ENCODE measurements at regions not wholly inside any gene's neighbourhood (a gene's known extent, or its start where the extent isn't known, plus 50 kb on each side); places are given as distances from the start of the nearest gene placed in this dataset.

DNA sequence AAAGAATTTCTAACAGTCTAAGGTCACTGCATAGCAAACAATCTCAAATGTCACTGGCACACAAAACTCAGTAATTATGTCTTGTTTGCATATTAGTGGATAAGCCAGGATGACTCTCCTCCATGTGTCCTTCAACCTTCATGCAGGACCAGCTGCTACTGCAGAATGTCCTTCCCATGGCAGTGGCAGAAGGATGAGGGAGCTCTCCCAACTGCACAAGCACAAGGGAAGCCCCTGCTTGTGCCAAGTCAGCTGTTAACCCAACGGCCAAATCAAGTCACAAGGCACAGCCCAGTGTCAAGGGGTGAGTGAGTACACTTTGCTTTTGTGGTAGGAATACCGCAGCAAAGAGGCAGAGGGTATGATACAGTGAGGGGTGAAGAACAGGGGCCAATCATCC, 59.3 kb upstream of the VWC2 start:
- no peak for TF ChIP-seq CTCF (IDR thresholded peaks at IDR 0.05)
- Histone ChIP-seq H3K27me3 (no peaks in the 10 kb centered on the region), H3K4me1 (no peaks in the 10 kb centered on the region), H3K36me3 (no peaks in the 10 kb centered on the region), H3K9me3 (no peaks in the 10 kb centered on the region), H3K27ac (no peak overlapping the region), H3K4me3 (no peak overlapping the region)
- intact Hi-C loops (cut with DNase I), result no loop called here
- no peak for DNase-seq (ENCODE audit: extremely low spot score in 2 of 2)

- H3K27ac ChIP-seq, result no peak overlapping the region
- no peaks in the 10 kb centered on the region for H3K9me3 ChIP-seq
- intact Hi-C loops (cut with DNase I), result no loop called here
- H3K4me1 ChIP-seq, result no peaks in the 10 kb centered on the region
- no peak for DNase-seq (ENCODE audit: extremely low spot score in 2 of 2)
- no peaks in the 10 kb centered on the region for H3K27me3 ChIP-seq
- no peak for TF ChIP-seq CTCF (IDR thresholded peaks at IDR 0.05)
- TF ChIP-seq POLR2AphosphoS5 (IDR thresholded peaks at IDR 0.05; ENCODE audit: insufficient read depth in 1 of 2, low read depth in 1 of 2), result no peak
- no peaks in the 10 kb centered on the region for H3K36me3 ChIP-seq
- H3K4me3 ChIP-seq, result no peak overlapping the region
Measured at GRCh38 chr7:49715486-49715885, 58.0 kb upstream of the VWC2 start.

DNA sequence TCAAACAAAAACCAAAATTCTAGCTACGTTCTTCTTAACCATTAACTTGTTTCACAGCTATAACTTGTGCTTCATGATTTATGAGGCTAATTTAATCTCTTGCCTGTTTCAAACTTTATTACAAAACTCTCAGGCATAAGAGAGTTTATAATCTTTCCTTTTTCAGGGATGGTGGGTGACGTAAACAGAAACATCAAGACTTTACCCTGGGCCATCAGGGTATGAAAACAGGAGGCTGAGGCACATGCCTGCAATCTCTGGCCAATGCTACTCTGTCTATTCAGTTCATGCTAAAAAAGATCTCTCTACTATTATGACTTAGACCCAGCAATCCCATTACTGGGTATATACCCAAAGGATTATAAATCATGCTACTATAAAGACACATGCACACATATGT, 55.9 kb upstream of the VWC2 start:
- Histone ChIP-seq H3K4me1 (no peaks in the 10 kb centered on the region), H3K4me3 (no peak overlapping the region), H3K27me3 (no peaks in the 10 kb centered on the region), H3K36me3 (no peaks in the 10 kb centered on the region), H3K27ac (no peak overlapping the region), H3K9me3 (no peaks in the 10 kb centered on the region)
- DNase-seq (ENCODE audit: extremely low spot score in 2 of 2), result no peak
- TF ChIP-seq CTCF (IDR thresholded peaks at IDR 0.05) (no peak), POLR2AphosphoS5 (IDR thresholded peaks at IDR 0.05; ENCODE audit: insufficient read depth in 1 of 2, low read depth in 1 of 2) (no peak), POLR2A (IDR thresholded peaks at IDR 0.05) (no peak)
- intact Hi-C loops (cut with DNase I), result no loop called here

- Histone ChIP-seq H3K9me3 (no peaks in the 10 kb centered on the region), H3K4me1 (no peaks in the 10 kb centered on the region), H3K27me3 (no peaks in the 10 kb centered on the region), H3K4me3 (no peak overlapping the region), H3K27ac (no peak overlapping the region), H3K36me3 (no peaks in the 10 kb centered on the region)
- no peak for DNase-seq (ENCODE audit: extremely low spot score in 2 of 2)
- no peak for TF ChIP-seq CTCF (IDR thresholded peaks at IDR 0.05)
- TF ChIP-seq POLR2A (IDR thresholded peaks at IDR 0.05), result no peak
- TF ChIP-seq POLR2AphosphoS5 (IDR thresholded peaks at IDR 0.05; ENCODE audit: insufficient read depth in 1 of 2, low read depth in 1 of 2), result no peak
- intact Hi-C loops (cut with DNase I), result no loop called here
Measured at GRCh38 chr7:49718760-49719159, 54.7 kb upstream of the VWC2 start.

DNA sequence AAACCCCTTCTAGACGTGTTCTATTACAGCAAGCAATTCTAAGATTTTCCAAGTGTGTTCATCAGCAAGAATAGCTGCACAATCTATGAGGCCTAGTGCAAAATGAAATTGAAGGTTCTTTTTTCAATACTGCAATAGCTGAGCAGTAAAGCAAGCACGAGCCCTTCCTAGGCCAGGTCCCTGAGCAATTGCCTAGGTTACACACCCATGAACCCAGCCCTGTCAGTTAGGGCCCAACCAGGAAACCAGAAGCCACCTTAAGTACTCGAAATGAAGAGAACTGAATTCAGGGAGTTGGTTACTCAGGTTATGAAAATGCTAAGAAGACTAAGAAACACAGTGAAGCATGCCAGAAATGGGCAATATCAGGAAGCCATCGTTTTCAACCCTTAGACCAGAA, 52.0 kb upstream of the VWC2 start:
- H3K27ac ChIP-seq, result no peak overlapping the region
- H3K4me1 ChIP-seq, result no peaks in the 10 kb centered on the region
- H3K4me3 ChIP-seq, result no peak overlapping the region
- no peaks in the 10 kb centered on the region for H3K9me3 ChIP-seq
- no peaks in the 10 kb centered on the region for H3K36me3 ChIP-seq
- DNase-seq (ENCODE audit: extremely low spot score in 2 of 2), result no peak
- no peak for TF ChIP-seq POLR2A (IDR thresholded peaks at IDR 0.05)
- TF ChIP-seq CTCF (IDR thresholded peaks at IDR 0.05), result no peak
- TF ChIP-seq POLR2AphosphoS5 (IDR thresholded peaks at IDR 0.05; ENCODE audit: insufficient read depth in 1 of 2, low read depth in 1 of 2), result no peak
- intact Hi-C loops (cut with DNase I), result no loop called here
- no peaks in the 10 kb centered on the region for H3K27me3 ChIP-seq
